Natural killer cell (primary cell): ENCODE measurements at regions not wholly inside any gene's neighbourhood (a gene's known extent, or its start where the extent isn't known, plus 50 kb on each side); places are given as distances from the start of the nearest gene placed in this dataset.

Experiments
- ATAC-seq, 3 donors: fragments of 150-1000 bp in 2 of 3; fragments of 200-7000 bp in 1 of 3; cut with Tn5 transposase; 1 replicate in 1 of 3; 2 replicates in 2 of 3; pipeline ENCODE4 v1.10.0; 2021; ENCODE audit warnings: mild to moderate bottlenecking in 2 of 3, moderate library complexity in 2 of 3
- DNase-seq, 2 donors: peaks; one replicate each; pipeline versions ENCODE4 v3.0.0 to v3.0.0-alpha.2; 2013 to 2021; ENCODE audit warnings: mixed read lengths in 1 of 2
- H3K27ac ChIP-seq: one replicate; pipeline ENCODE4 v1.5.1; 2013; ENCODE audit warnings: mild to moderate bottlenecking, low read length
- H3K27me3 ChIP-seq: one replicate; pipeline ENCODE4 v1.6.1; 2013; ENCODE audit warnings: low read length; ENCODE audit not compliant: control insufficient read depth, insufficient read depth
- H3K36me3 ChIP-seq: one replicate; pipeline ENCODE4 v1.6.1; 2013; ENCODE audit warnings: low read length; ENCODE audit not compliant: control insufficient read depth, insufficient read depth
- H3K4me1 ChIP-seq: one replicate; pipeline ENCODE4 v1.6.1; 2013; ENCODE audit warnings: low read length; ENCODE audit not compliant: control insufficient read depth, insufficient read depth
- H3K4me3 ChIP-seq: one replicate; pipeline ENCODE4 v1.5.1; 2013; ENCODE audit warnings: low read length
- H3K9me3 ChIP-seq: one replicate; pipeline ENCODE4 v1.6.1; 2013; ENCODE audit warnings: low read length; ENCODE audit not compliant: control insufficient read depth, insufficient read depth
- H3K27ac Mint-ChIP-seq, 2 donors: one replicate each; pipeline ENCODE4 v1.8.0; 2022; ENCODE audit warnings: mild to moderate bottlenecking in 2 of 2, mixed read lengths in 2 of 2, moderate library complexity in 1 of 2
- H3K27me3 Mint-ChIP-seq, 2 donors: one replicate each; pipeline ENCODE4 v1.8.0; 2022; ENCODE audit warnings: low read depth in 2 of 2, mixed read lengths in 2 of 2
- H3K36me3 Mint-ChIP-seq: one replicate; pipeline ENCODE4 v1.8.0; 2022; ENCODE audit warnings: mixed read lengths
- H3K4me1 Mint-ChIP-seq, 2 donors: one replicate each; pipeline ENCODE4 v1.8.0; 2022; ENCODE audit warnings: mixed read lengths in 2 of 2
- H3K4me3 Mint-ChIP-seq: one replicate; pipeline ENCODE4 v1.8.0; 2022; ENCODE audit warnings: mild to moderate bottlenecking, moderate library complexity, mixed read lengths
- H3K9me3 Mint-ChIP-seq, 2 donors: one replicate each; pipeline ENCODE4 v1.8.0; 2022; ENCODE audit warnings: mixed read lengths in 2 of 2
- WGBS: methylation state at CpG from one replicate; pipeline ENCODE4 v1.1.7; 2013; ENCODE audit warnings: missing lambda C conversion rate; ENCODE audit not compliant: insufficient coverage; 5-methylcytosine and 5-hydroxymethylcytosine counted together
- intact Hi-C: fragments of 100-400 bp; cut with micrococcal nuclease; formaldehyde crosslinking; loops from one replicate; pipeline ENCODE4 v1.14.2; 2022
- TF ChIP-seq, protein P1 (sequence below): fragments of 200-600 bp; IDR thresholded peaks from one replicate; pipeline ENCODE4 v1.8.0; 2022; ENCODE audit warnings: antibody characterized with exemption

DNA sequence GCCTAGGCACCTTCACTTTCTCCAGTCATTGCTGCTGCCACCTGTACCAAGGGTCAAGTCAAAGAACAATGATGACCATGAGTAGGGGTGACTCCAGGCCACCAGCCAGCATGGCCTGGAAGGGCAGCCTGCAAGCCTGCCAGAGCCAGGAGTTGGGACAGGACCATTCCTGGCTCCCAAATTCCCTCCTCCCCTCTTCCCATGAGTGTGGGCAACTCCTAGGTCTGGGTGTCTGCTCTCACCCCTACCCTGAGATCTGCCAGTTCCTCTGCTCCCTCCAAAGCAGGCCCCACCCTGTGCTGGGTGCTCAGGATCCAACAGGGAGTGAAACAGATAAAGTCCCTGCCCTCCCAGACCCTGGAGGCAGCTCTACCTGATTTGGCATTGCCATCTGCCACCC is 125.8 kb upstream of the NANOS1 start:
- Mint-ChIP-seq H3K27me3 (no peaks in the 10 kb centered on the region), H3K4me1 (no peaks in the 10 kb centered on the region), H3K36me3 (no peaks in the 10 kb centered on the region), H3K27ac (no peak overlapping the region), H3K4me3 (no peak overlapping the region), H3K9me3 (no peaks in the 10 kb centered on the region)
- H3K27me3 ChIP-seq: no peaks in the 10 kb centered on the region
- no peak overlapping the region for H3K27ac ChIP-seq
- H3K4me3 ChIP-seq: no peak overlapping the region
- TF ChIP-seq, protein P1, sequence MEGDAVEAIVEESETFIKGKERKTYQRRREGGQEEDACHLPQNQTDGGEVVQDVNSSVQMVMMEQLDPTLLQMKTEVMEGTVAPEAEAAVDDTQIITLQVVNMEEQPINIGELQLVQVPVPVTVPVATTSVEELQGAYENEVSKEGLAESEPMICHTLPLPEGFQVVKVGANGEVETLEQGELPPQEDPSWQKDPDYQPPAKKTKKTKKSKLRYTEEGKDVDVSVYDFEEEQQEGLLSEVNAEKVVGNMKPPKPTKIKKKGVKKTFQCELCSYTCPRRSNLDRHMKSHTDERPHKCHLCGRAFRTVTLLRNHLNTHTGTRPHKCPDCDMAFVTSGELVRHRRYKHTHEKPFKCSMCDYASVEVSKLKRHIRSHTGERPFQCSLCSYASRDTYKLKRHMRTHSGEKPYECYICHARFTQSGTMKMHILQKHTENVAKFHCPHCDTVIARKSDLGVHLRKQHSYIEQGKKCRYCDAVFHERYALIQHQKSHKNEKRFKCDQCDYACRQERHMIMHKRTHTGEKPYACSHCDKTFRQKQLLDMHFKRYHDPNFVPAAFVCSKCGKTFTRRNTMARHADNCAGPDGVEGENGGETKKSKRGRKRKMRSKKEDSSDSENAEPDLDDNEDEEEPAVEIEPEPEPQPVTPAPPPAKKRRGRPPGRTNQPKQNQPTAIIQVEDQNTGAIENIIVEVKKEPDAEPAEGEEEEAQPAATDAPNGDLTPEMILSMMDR: no peak
- no peaks in the 10 kb centered on the region for H3K9me3 ChIP-seq
- H3K4me1 ChIP-seq: no peaks in the 10 kb centered on the region
- intact Hi-C loops: no loop called here
- DNase-seq (no peak), ATAC-seq (no peak)
- no peaks in the 10 kb centered on the region for H3K36me3 ChIP-seq

DNA sequence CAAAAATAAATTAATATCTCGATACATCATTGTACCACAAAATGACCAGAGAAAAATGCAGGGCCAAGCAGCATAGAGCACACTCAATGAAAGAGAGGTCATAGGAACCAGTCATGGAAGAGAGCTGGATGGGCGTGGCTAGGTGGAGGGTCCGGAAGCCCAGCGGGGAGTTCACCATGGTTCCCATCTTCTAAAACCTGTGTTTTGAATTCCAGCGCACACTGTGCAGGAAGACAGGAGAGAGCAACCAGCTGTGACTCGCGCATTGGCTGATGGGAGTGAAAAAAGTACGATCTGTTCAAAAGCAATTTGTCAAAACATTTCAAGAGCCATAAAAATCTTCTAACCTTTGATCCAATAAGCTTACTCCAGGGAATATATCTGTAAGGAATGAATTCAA is 125.2 kb upstream of the NANOS1 start:
- Histone ChIP-seq H3K27ac (no peak overlapping the region), H3K4me3 (no peak overlapping the region), H3K9me3 (no peaks in the 10 kb centered on the region), H3K27me3 (no peaks in the 10 kb centered on the region), H3K36me3 (no peaks in the 10 kb centered on the region), H3K4me1 (no peaks in the 10 kb centered on the region)
- H3K4me1 Mint-ChIP-seq: no peaks in the 10 kb centered on the region
- ATAC-seq: no peak
- H3K9me3 Mint-ChIP-seq: no peaks in the 10 kb centered on the region
- 94% methylated on average over 8 of the region's 8 CpGs for WGBS
- no peak overlapping the region for H3K4me3 Mint-ChIP-seq
- no peak for DNase-seq
- intact Hi-C loops: no loop called here
- no peak overlapping the region for H3K27ac Mint-ChIP-seq
- TF ChIP-seq, protein P1: no peak
- no peaks in the 10 kb centered on the region for H3K36me3 Mint-ChIP-seq
- H3K27me3 Mint-ChIP-seq: no peaks in the 10 kb centered on the region

DNA sequence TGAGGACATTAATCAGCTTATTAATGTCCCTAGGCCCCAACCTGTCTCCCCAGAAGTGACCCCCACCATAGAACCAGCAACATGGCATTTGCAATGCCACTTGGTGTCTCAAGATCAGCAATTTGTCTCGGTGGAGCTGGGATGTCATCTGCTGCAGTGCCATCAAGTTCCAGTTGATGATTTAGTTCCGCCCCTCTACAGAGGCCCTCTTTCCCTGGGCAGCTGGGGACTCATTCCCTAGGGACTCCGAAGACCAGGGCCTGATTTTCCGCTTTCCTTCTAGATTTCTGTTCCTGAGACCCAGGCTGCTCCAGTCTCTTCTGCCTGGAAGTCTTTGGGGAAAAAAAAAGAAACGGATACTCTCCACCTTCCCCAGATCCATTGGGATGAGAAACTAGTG is 122.5 kb upstream of the NANOS1 start:
- intact Hi-C loops: no loop called here
- H3K27ac ChIP-seq: no peak overlapping the region
- Mint-ChIP-seq H3K4me3 (no peak overlapping the region), H3K27ac (no peak overlapping the region), H3K27me3 (peaks cover 0 to 6% of the 10 kb centered on the region in 2 donors), H3K4me1 (no peaks in the 10 kb centered on the region), H3K36me3 (no peaks in the 10 kb centered on the region), H3K9me3 (no peaks in the 10 kb centered on the region)
- H3K9me3 ChIP-seq: no peaks in the 10 kb centered on the region
- DNase-seq (no peak), ATAC-seq (no peak)
- H3K4me1 ChIP-seq: no peaks in the 10 kb centered on the region
- no peak overlapping the region for H3K4me3 ChIP-seq
- no peaks in the 10 kb centered on the region for H3K27me3 ChIP-seq
- no peaks in the 10 kb centered on the region for H3K36me3 ChIP-seq
- 94% methylated on average over 4 of the region's 5 CpGs for WGBS
- TF ChIP-seq, protein P1: no peak

DNA sequence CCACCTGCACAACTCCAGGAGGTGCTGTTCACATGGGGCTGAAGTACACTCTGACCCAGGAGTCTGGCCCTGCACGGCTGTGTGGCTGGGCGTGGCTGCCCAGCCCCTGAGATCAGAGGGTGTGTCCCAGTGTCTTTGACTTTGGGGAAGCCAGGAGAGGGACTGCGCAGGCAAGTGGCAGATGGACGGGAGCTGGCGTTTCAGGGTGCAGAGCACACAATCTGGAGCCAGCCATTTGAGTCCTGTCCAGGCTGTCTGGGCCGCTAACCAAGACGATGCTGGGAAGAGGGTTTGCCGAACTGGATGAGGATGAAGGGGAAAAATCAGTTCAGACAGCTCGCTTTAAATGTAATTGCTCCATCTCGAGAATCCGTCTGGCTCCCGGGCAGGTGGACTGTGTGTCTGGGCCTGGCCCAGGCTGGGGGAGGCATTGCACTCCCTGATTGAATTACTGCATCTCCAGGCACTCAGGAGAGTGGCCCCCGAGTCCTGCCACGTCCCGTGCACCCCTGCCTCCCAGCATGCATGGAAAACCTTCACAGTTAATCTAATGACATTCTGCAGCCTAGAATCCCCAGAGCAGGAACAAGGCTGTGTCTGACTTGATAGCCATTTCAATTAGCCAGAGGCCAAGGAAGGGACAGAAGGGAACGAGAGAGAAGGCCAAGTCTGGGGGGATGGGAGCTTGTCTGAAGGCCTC is 120.8 kb upstream of the NANOS1 start:
- DNase-seq (no peak), ATAC-seq (no peak)
- Mint-ChIP-seq H3K27me3 (peaks cover 3 to 19% of the 10 kb centered on the region in 2 donors), H3K36me3 (no peaks in the 10 kb centered on the region), H3K4me1 (no peaks in the 10 kb centered on the region), H3K4me3 (no peak overlapping the region), H3K9me3 (no peaks in the 10 kb centered on the region), H3K27ac (no peak overlapping the region)
- H3K27me3 ChIP-seq: no peaks in the 10 kb centered on the region
- intact Hi-C loops: no loop called here
- 87% methylated on average over 16 of the region's 16 CpGs for WGBS
- H3K27ac ChIP-seq: no peak overlapping the region
- no peaks in the 10 kb centered on the region for H3K4me1 ChIP-seq
- TF ChIP-seq, protein P1: no peak
- no peaks in the 10 kb centered on the region for H3K36me3 ChIP-seq
- no peaks in the 10 kb centered on the region for H3K9me3 ChIP-seq
- H3K4me3 ChIP-seq: no peak overlapping the region
